Endometrium (tissue), 2 donors: ENCODE measurements at regions not wholly inside any gene's neighbourhood (a gene's known extent, or its start where the extent isn't known, plus 50 kb on each side); places are given as distances from the start of the nearest gene placed in this dataset.

Experiments
- FAIRE-seq: peaks from 2 replicates; lab custom pipeline; 2012; peaks lifted over from hg19 to GRCh38; lab: Jason Lieb, UNC
- donor health status: control.
- donor health status: control.

- FAIRE-seq, result no peak
Measured at GRCh38 chr6:110033101-110033500, 55.0 kb downstream of the GPR6 start.

GRCh38 chr6:110033749-110034666 lies 55.9 kb downstream of the GPR6 start:
- no peak for FAIRE-seq

- no peak for FAIRE-seq
Measured at GRCh38 chr6:110034667-110035036, 56.5 kb downstream of the GPR6 start.

- no peak for FAIRE-seq
Measured at GRCh38 chr6:110035321-110035720, 57.2 kb downstream of the GPR6 start.

GRCh38 chr6:110036408-110037302 lies 58.5 kb downstream of the GPR6 start:
- no peak for FAIRE-seq

GRCh38 chr6:110037726-110038295 lies 59.7 kb downstream of the GPR6 start:
- FAIRE-seq, result no peak

- peak; percentile 84 for FAIRE-seq
Measured at GRCh38 chr6:110039364-110039980, 61.4 kb downstream of the GPR6 start.

- no peak for FAIRE-seq
Measured at GRCh38 chr6:110039981-110040383, 61.9 kb downstream of the GPR6 start.

- no peak for FAIRE-seq
Measured at GRCh38 chr6:110040716-110041115, 62.6 kb downstream of the GPR6 start.

GRCh38 chr6:110041126-110041525 lies 63.0 kb downstream of the GPR6 start:
- FAIRE-seq, result no peak

- FAIRE-seq, result no peak
Measured at GRCh38 chr6:110041830-110042229, 63.7 kb downstream of the GPR6 start.

GRCh38 chr6:110042670-110043296 lies 64.7 kb downstream of the GPR6 start:
- no peak for FAIRE-seq

- FAIRE-seq, result no peak
Measured at GRCh38 chr6:110043366-110043994, 65.4 kb downstream of the GPR6 start.

GRCh38 chr6:110044096-110044495 lies 66.0 kb downstream of the GPR6 start:
- FAIRE-seq, result no peak

GRCh38 chr6:110044622-110045021 lies 66.5 kb downstream of the GPR6 start:
- no peak for FAIRE-seq

GRCh38 chr6:110048221-110048875 lies 70.2 kb downstream of the GPR6 start:
- FAIRE-seq, result no peak

- no peak for FAIRE-seq
Measured at GRCh38 chr6:110049696-110050439, 71.8 kb downstream of the GPR6 start.
